ENCODE measurements at regions not wholly inside any gene's neighbourhood (a gene's known extent, or its start where the extent isn't known, plus 50 kb on each side); places are given as distances from the start of the nearest gene placed in this dataset.

- H3K9me3 ChIP-seq (ENCODE audit: control insufficient read depth, insufficient read depth, low read depth, low read length), result no peaks in the 10 kb centered on the region
- ChIA-PET CTCF (no interaction called here), POLR2A (no interaction called here)
- H3K36me3 ChIP-seq (ENCODE audit: control insufficient read depth in 2 of 2, insufficient read depth in 1 of 2, low read length in 2 of 2), result no peaks in the 10 kb centered on the region
- TF ChIP-seq GLIS1 (tag by site-specific recombination; IDR thresholded peaks at IDR 0.05) (no peak), ZNF132 (tag by site-specific recombination; IDR thresholded peaks at IDR 0.05; ENCODE audit: borderline replicate concordance) (no peak), ZNF138 (tag by site-specific recombination; IDR thresholded peaks at IDR 0.05; ENCODE audit: borderline replicate concordance) (no peak), KLF16 (tag by site-specific recombination; IDR thresholded peaks at IDR 0.05) (no peak), ZNF169 (tag by site-specific recombination; IDR thresholded peaks at IDR 0.05) (no peak), ZNF366 (tag by site-specific recombination; conservative IDR thresholded peaks at IDR 0.05) (no peak), INSM2 (tag by site-specific recombination; IDR thresholded peaks at IDR 0.05) (no peak)
- TF ChIP-seq, protein P1, sequence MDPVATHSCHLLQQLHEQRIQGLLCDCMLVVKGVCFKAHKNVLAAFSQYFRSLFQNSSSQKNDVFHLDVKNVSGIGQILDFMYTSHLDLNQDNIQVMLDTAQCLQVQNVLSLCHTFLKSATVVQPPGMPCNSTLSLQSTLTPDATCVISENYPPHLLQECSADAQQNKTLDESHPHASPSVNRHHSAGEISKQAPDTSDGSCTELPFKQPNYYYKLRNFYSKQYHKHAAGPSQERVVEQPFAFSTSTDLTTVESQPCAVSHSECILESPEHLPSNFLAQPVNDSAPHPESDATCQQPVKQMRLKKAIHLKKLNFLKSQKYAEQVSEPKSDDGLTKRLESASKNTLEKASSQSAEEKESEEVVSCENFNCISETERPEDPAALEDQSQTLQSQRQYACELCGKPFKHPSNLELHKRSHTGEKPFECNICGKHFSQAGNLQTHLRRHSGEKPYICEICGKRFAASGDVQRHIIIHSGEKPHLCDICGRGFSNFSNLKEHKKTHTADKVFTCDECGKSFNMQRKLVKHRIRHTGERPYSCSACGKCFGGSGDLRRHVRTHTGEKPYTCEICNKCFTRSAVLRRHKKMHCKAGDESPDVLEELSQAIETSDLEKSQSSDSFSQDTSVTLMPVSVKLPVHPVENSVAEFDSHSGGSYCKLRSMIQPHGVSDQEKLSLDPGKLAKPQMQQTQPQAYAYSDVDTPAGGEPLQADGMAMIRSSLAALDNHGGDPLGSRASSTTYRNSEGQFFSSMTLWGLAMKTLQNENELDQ (tag by site-specific recombination; IDR thresholded peaks at IDR 0.05; ENCODE audit: low read depth), result no peak
- no peaks in the 10 kb centered on the region for H3K4me1 ChIP-seq (ENCODE audit: control insufficient read depth, insufficient read depth, low read length)
- no peak overlapping the region for H3K27ac ChIP-seq (ENCODE audit: extremely low read depth, low read depth, low read length)
- no peak overlapping the region for H3K4me3 ChIP-seq (ENCODE audit: low read depth, low read length)
Measured at GRCh38 chr4:147284256-147284835, 196.6 kb upstream of the EDNRA start.

- CTCF ChIA-PET, result no interaction called here
- no peaks in the 10 kb centered on the region for H3K4me1 ChIP-seq (ENCODE audit: control insufficient read depth, insufficient read depth, low read length)
- H3K36me3 ChIP-seq (ENCODE audit: control insufficient read depth in 2 of 2, insufficient read depth in 1 of 2, low read length in 2 of 2), result no peaks in the 10 kb centered on the region
- POLR2A ChIA-PET, result no interaction called here
- no peaks in the 10 kb centered on the region for H3K9me3 ChIP-seq (ENCODE audit: control insufficient read depth, insufficient read depth, low read depth, low read length)
- no peak overlapping the region for H3K4me3 ChIP-seq (ENCODE audit: low read depth, low read length)
- no peak overlapping the region for H3K27ac ChIP-seq (ENCODE audit: extremely low read depth, low read depth, low read length)
- no peak for TF ChIP-seq ZNF23 (tag by site-specific recombination; IDR thresholded peaks at IDR 0.05; ENCODE audit: borderline replicate concordance)
Measured at GRCh38 chr4:147284935-147285334, 196.0 kb upstream of the EDNRA start.

GRCh38 chr4:147285751-147286150 is 195.1 kb upstream of the EDNRA start:
- ChIA-PET CTCF (no interaction called here), POLR2A (no interaction called here)
- Histone ChIP-seq H3K36me3 (ENCODE audit: control insufficient read depth in 2 of 2, insufficient read depth in 1 of 2, low read length in 2 of 2) (no peaks in the 10 kb centered on the region), H3K9me3 (ENCODE audit: control insufficient read depth, insufficient read depth, low read depth, low read length) (no peaks in the 10 kb centered on the region), H3K4me1 (ENCODE audit: control insufficient read depth, insufficient read depth, low read length) (no peaks in the 10 kb centered on the region), H3K4me3 (ENCODE audit: low read depth, low read length) (no peak overlapping the region), H3K27ac (ENCODE audit: extremely low read depth, low read depth, low read length) (no peak overlapping the region)
- TF ChIP-seq, protein P1 (tag by site-specific recombination; IDR thresholded peaks at IDR 0.05; ENCODE audit: low read depth), result no peak
- TF ChIP-seq, protein P2, sequence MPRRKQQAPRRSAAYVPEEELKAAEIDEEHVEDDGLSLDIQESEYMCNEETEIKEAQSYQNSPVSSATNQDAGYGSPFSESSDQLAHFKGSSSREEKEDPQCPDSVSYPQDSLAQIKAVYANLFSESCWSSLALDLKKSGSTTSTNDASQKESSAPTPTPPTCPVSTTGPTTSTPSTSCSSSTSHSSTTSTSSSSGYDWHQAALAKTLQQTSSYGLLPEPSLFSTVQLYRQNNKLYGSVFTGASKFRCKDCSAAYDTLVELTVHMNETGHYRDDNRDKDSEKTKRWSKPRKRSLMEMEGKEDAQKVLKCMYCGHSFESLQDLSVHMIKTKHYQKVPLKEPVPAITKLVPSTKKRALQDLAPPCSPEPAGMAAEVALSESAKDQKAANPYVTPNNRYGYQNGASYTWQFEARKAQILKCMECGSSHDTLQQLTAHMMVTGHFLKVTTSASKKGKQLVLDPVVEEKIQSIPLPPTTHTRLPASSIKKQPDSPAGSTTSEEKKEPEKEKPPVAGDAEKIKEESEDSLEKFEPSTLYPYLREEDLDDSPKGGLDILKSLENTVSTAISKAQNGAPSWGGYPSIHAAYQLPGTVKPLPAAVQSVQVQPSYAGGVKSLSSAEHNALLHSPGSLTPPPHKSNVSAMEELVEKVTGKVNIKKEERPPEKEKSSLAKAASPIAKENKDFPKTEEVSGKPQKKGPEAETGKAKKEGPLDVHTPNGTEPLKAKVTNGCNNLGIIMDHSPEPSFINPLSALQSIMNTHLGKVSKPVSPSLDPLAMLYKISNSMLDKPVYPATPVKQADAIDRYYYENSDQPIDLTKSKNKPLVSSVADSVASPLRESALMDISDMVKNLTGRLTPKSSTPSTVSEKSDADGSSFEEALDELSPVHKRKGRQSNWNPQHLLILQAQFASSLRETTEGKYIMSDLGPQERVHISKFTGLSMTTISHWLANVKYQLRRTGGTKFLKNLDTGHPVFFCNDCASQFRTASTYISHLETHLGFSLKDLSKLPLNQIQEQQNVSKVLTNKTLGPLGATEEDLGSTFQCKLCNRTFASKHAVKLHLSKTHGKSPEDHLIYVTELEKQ (tag by site-specific recombination; IDR thresholded peaks at IDR 0.05; ENCODE audit: borderline replicate concordance), result no peak
- TF ChIP-seq ZNF677 (tag by site-specific recombination; IDR thresholded peaks at IDR 0.05) (no peak), ZNF239 (tag by site-specific recombination; IDR thresholded peaks at IDR 0.05) (no peak), KLF7 (tag by site-specific recombination; IDR thresholded peaks at IDR 0.05; ENCODE audit: borderline replicate concordance) (no peak), ZNF426 (tag by site-specific recombination; IDR thresholded peaks at IDR 0.05) (no peak), GFI1B (tag by site-specific recombination; IDR thresholded peaks at IDR 0.05) (no peak), ZNF768 (tag by site-specific recombination; IDR thresholded peaks at IDR 0.05) (no peak), ZNF558 (tag by site-specific recombination; IDR thresholded peaks at IDR 0.05) (no peak)

Measured in HEK293 (cell line).